ENCODE measurements at regions not wholly inside any gene's neighbourhood (a gene's known extent, or its start where the extent isn't known, plus 50 kb on each side); places are given as distances from the start of the nearest gene placed in this dataset.
"Not testable (repeated sequence)": the region's sequence is repeated elsewhere in the genome, so short reads cannot be mapped to it uniquely, and the experiment has no call there.

GRCh38 chr4:77220828-77221613, 64.0 kb downstream of the CCNG2 start:
- DNase-seq (ENCODE audit: low read depth in 2 of 3, low spot score in 1 of 3), result no peak

- no peak for DNase-seq (ENCODE audit: low read depth in 2 of 3, low spot score in 1 of 3)
Measured at GRCh38 chr4:77225022-77225421, 68.0 kb downstream of the CCNG2 start.

GRCh38 chr4:77226939-77227705, 70.1 kb downstream of the CCNG2 start:
- DNase-seq (ENCODE audit: low read depth in 2 of 3, low spot score in 1 of 3), result no peak

DNA sequence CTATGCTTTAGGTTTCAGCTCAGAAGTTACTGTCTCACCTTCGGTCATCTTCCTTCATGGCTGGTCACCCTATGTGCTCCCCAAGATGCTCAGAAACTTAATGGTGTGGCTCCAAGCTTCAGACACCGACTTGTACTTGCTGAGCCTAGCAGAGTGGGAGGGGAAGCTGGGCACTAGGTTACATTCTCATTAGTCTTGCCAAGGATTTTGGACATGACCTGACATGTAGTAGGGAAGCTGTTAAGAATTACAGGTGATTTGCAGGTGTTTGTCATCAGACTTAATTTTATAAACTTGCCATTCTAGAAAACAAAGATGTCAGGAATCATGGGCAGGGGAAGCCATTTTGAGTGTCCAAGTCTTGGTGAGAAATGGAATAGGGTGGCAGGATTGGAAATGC, 72.4 kb downstream of the CCNG2 start:
- DNase-seq (ENCODE audit: low read depth in 2 of 3, low spot score in 1 of 3), result no peak

GRCh38 chr4:77232653-77233052, 75.6 kb downstream of the CCNG2 start:
- no peak for DNase-seq (ENCODE audit: low read depth in 2 of 3, low spot score in 1 of 3)

GRCh38 chr4:77235289-77235854, 78.4 kb downstream of the CCNG2 start:
- no peak for DNase-seq (ENCODE audit: low read depth in 2 of 3, low spot score in 1 of 3)

GRCh38 chr4:77236806-77237205, 79.8 kb downstream of the CCNG2 start:
- DNase-seq (ENCODE audit: low read depth in 2 of 3, low spot score in 1 of 3), result no peak

GRCh38 chr4:77240469-77241066, 83.6 kb downstream of the CCNG2 start:
- peak; percentile 33 to 60 (median 46) for DNase-seq (ENCODE audit: low read depth in 2 of 3, low spot score in 1 of 3)

DNA sequence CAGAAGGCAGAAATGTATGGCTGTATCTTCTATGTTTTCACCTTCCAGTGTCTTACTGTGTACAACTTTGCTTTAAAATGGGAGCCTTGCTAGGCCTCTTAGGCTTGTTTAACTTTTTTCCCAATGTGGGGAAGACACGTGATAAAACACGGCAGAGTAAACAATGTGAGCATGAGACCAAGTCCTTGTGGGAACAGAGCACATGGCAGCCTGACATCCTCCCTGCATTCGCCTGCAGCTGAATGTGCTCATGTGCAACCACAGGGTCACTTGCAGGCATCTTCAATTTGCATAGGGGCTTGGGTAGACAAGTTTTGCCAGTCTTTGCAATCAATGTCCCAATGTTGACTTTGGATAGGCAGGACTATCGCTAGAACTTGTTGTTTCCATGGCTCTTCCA, 91.8 kb downstream of the CCNG2 start:
- DNase-seq (ENCODE audit: low read depth in 2 of 3, low spot score in 1 of 3), result no peak

- DNase-seq (ENCODE audit: low read depth in 2 of 3, low spot score in 1 of 3), result no peak
Measured at GRCh38 chr4:77251751-77252150, 94.7 kb downstream of the CCNG2 start.

- no peak for DNase-seq (ENCODE audit: low read depth in 2 of 3, low spot score in 1 of 3)
Measured at GRCh38 chr4:77263247-77263646, 106.2 kb downstream of the CCNG2 start.

DNA sequence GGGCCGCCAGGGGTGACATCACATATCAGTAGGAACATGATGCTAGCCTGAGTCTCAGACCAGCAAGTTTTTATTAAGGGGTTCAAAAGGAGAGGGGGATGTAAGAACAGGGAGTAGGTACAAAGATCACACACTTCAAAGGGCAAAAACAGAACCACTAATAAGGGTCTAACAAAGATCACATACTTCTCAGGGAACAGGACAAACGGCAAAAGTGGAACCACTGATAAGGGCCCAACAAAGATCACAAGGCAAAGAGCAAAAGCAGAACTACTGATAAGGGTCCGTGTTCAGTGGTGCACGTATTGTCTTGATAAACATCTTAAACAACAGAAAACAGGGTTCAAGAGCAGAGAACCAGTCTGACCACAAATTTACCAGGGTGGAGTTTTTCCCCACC, 107.0 kb downstream of the CCNG2 start:
- DNase-seq (ENCODE audit: low read depth in 2 of 3, low spot score in 1 of 3), result not testable (repeated sequence)

DNA sequence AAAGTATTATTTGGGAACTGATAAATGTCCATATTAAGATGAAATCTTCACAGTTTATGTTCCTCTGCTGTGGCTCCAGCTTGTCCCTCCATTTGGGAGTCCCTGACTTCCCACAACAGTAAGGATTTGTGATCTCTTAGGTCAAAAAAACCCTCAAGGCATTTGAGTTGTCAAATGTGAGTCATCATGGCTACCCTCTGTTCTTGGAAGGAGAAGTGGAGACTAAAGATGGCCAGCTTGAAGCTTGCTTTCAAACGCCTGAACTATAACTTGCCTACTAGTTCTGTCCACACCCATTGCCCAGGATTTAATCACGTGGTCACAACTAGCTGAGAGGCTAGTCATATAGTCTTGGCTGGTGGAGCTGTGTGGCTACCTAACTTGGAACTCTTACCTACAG, 107.8 kb downstream of the CCNG2 start:
- DNase-seq (ENCODE audit: low read depth in 2 of 3, low spot score in 1 of 3), result no peak

DNA sequence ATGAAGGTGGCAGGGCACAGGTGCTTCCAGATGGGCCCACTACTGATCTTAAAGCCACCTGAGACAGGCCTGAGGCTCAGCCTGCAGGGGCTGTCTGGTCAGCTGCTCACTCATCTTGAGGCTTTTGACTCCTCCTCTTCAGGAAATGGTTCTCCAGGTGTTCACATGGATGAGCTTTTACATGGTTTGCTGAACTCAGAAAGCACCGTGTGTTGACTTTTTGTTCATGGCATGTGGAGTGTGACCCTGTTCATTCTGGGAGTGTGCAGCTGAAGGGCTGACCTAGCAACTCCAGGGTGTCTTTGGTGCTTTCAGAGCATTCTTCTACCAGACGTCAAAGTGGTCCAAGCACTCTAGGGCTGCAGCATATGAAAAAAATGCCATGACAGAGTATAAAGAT, 111.1 kb downstream of the CCNG2 start:
- no peak for DNase-seq (ENCODE audit: low read depth in 2 of 3, low spot score in 1 of 3)

DNA sequence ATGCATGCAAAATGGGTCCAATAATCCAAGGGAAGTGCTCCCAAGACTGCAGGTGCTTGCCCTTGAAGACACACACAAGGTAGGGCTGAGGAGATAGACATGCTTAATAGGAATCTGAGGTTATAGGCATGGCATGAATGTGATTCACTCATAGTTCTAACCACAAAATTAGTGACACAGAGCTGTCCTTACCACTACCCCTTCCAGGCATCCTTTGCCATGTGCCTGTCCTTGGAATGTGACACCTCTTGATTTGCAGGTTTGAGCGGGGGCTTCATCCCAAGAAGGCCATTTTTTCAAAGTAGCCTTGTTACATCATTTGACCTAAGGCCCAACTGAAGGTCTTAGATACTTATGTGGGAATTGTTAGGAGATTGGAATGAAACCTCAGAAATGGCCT, 112.5 kb downstream of the CCNG2 start:
- DNase-seq (ENCODE audit: low read depth in 2 of 3, low spot score in 1 of 3), result no peak

DNA sequence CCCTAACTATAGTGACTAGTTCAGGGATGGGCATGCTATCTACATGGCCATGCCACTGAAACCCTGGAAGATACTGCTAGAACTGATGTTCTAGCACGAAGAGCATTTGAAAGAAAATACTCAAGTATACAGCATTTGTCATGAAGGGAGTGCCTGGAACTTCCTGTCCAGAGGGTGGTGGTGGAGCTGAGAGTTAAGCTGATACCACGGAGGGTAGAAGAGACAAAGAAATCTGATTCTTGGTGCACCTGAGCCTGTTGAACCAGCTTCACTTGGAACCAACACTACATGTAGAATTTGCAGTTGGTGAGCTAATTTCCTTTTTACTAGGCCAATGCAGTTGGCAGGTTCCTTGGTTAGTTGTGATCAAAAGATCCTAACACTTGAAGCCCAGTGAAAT, 116.4 kb downstream of the CCNG2 start:
- DNase-seq (ENCODE audit: low read depth in 2 of 3, low spot score in 1 of 3), result no peak

- not testable (repeated sequence) for DNase-seq (ENCODE audit: low read depth in 2 of 3, low spot score in 1 of 3)
Measured at GRCh38 chr4:77279114-77279513, 122.1 kb downstream of the CCNG2 start.

GRCh38 chr4:77282305-77282704, 125.3 kb downstream of the CCNG2 start:
- no peak for DNase-seq (ENCODE audit: low read depth in 2 of 3, low spot score in 1 of 3)

DNA sequence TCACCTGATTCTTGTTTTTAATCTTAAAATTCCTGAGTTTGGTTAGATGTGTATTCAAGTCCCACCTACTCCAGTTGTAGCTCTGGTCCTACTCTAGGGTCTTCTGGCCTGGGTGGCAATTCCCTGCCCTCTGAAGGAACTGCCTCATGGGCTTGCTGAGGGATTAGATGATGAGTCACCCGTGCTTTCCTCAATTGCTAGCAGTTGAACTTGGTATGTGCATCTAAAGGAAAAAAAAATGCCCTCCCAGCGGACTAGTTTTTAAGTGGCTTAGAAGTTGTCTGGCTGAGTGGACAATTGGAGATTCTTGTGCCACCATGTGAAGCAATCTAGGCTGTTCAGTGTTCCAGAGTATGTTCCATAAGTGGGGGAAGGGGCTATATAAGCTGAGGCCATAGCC, 127.0 kb downstream of the CCNG2 start:
- DNase-seq (ENCODE audit: low read depth in 2 of 3, low spot score in 1 of 3), result no peak

- DNase-seq (ENCODE audit: low read depth in 2 of 3, low spot score in 1 of 3), result no peak
Measured at GRCh38 chr4:77286906-77287305, 129.9 kb downstream of the CCNG2 start.

DNA sequence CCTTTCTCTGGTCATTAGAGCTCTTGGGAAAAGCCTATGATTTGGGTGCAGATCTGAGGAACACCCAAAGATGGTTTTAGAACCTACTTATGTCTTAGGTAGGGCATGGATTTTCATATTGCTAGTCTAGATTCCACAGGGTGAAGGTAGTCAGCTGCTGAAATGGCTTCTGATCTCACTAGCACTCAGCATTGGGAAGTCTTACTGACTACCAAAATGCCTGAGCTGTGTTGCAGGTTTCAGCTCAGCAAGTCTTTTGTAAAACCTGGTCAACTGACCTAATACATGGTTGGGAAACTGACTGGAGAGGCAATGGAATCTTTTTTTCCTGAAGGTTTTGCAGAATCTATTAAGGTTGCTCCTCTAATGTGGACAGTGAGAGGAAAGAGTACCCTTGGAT, 136.4 kb downstream of the CCNG2 start:
- DNase-seq (ENCODE audit: low read depth in 2 of 3, low spot score in 1 of 3), result no peak

- not testable (repeated sequence) for DNase-seq (ENCODE audit: low read depth in 2 of 3, low spot score in 1 of 3)
Measured at GRCh38 chr4:77300996-77301395, 144.0 kb downstream of the CCNG2 start.
